WERI-Rb-1 (cell line): ENCODE measurements at regions not wholly inside any gene's neighbourhood (a gene's known extent, or its start where the extent isn't known, plus 50 kb on each side); places are given as distances from the start of the nearest gene placed in this dataset.

ENCODE experiments used
- DNase-seq: peaks from one replicate; pipeline ENCODE4 v3.0.0-alpha.2; 2020
- H3K27ac ChIP-seq: fragments of 250-450 bp; sonication (Bioruptor Pico); 2 replicates; pipeline ENCODE4 v1.5.1; 2020; ENCODE audit warnings: mild to moderate bottlenecking, moderate library complexity
- H3K27me3 ChIP-seq: fragments of 250-450 bp; sonication (Bioruptor Pico); 2 replicates; pipeline ENCODE4 v1.5.1; 2021; ENCODE audit warnings: mild to moderate bottlenecking, low read depth, moderate library complexity; ENCODE audit not compliant: insufficient read depth, severe bottlenecking
- H3K36me3 ChIP-seq: fragments of 250-450 bp; sonication (Bioruptor Pico); 2 replicates; pipeline ENCODE4 v1.5.1; 2020; ENCODE audit warnings: mild to moderate bottlenecking, moderate library complexity
- H3K4me3 ChIP-seq: 2 replicates; pipeline ENCODE4 v1.5.1; 2011; ENCODE audit warnings: low read depth, mild to moderate bottlenecking, control low read depth, low read length
- H3K9me3 ChIP-seq: fragments of 250-450 bp; sonication (Bioruptor Pico); 2 replicates; pipeline ENCODE4 v1.5.1; 2021; ENCODE audit warnings: mild to moderate bottlenecking, moderate library complexity; ENCODE audit not compliant: severe bottlenecking
- CTCF ChIP-seq: IDR thresholded peaks from 2 replicates; pipeline ENCODE4 v1.5.1; 2011; ENCODE audit warnings: low read depth, mild to moderate bottlenecking, control low read depth, inconsistent platforms, low read length

DNA sequence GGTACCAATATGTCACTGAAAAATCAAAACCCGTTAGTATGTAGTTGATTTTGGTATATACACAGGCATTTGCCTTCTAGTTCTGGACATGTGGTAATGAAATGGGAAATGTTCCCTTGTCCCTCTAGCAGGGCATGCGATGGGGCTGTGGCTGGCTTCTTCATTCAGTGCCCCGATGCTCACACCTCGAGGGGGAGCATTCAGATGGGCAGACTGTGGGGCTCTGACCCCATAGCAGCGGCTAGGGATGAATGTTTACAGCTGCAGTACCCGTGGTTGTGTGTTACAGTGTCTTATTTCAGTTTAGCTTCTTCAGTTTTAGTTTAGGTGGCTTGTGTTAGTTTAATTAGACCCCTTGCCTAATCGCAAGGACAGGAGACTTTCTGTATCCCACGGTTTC, 1741.0 kb upstream of the PCDH10 start:
- TF ChIP-seq CTCF, result no peak
- DNase-seq, result no peak
- Histone ChIP-seq H3K27me3 (no peaks in the 10 kb centered on the region), H3K27ac (no peak overlapping the region), H3K9me3 (peaks cover 7% of the 10 kb centered on the region), H3K36me3 (no peaks in the 10 kb centered on the region), H3K4me3 (no peak overlapping the region)

DNA sequence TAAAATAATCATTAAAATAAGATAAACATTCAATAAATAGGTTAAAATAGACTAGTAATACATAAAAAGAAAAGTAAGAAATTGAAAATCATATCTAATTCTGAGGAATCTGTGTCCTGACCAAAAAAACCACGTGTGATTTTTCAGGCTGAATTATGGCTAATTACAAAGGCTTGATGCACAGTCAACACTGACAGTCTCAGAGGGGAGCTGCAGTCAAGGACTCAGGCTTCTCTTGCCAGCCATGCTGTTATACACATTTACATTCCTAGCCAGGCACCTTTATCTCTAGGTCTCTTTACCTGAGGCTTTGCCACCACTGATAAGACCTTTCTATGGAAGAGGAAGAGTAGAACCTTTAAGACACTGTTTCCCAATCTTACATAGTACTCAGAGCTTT, 1737.7 kb upstream of the PCDH10 start:
- H3K4me3 ChIP-seq, result no peak overlapping the region
- TF ChIP-seq CTCF, result no peak
- H3K36me3 ChIP-seq, result no peaks in the 10 kb centered on the region
- H3K27me3 ChIP-seq, result no peaks in the 10 kb centered on the region
- H3K27ac ChIP-seq, result no peak overlapping the region
- H3K9me3 ChIP-seq, result peaks cover 7% of the 10 kb centered on the region
- DNase-seq, result no peak

DNA sequence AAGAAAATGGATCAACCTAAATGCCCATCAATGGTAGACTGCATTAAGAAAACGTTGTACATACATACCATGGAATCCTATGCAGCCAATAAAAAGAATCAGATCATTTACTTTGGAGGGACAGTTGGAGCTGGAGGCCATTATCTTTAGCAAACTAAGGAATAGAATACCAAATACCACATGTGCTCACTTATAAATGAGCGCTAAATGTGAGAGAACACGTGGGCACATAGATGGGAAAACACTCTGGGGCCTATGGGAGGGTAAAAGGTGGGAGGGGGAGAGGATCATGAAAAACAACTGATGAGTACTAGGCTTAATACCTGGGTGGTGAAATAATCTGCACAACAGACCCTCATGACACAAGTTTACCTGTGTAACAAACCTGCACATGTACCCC, 1729.9 kb upstream of the PCDH10 start:
- H3K27me3 ChIP-seq, result no peaks in the 10 kb centered on the region
- no peaks in the 10 kb centered on the region for H3K9me3 ChIP-seq
- no peak for DNase-seq
- H3K4me3 ChIP-seq, result no peak overlapping the region
- no peaks in the 10 kb centered on the region for H3K36me3 ChIP-seq
- H3K27ac ChIP-seq, result no peak overlapping the region
- TF ChIP-seq CTCF, result no peak

GRCh38 chr4:131426023-131426758, 1722.9 kb upstream of the PCDH10 start:
- H3K27me3 ChIP-seq, result no peaks in the 10 kb centered on the region
- H3K36me3 ChIP-seq, result no peaks in the 10 kb centered on the region
- no peak for DNase-seq
- no peak overlapping the region for H3K4me3 ChIP-seq
- H3K27ac ChIP-seq, result no peak overlapping the region
- TF ChIP-seq CTCF, result no peak
- H3K9me3 ChIP-seq, result peaks cover 4% of the 10 kb centered on the region

DNA sequence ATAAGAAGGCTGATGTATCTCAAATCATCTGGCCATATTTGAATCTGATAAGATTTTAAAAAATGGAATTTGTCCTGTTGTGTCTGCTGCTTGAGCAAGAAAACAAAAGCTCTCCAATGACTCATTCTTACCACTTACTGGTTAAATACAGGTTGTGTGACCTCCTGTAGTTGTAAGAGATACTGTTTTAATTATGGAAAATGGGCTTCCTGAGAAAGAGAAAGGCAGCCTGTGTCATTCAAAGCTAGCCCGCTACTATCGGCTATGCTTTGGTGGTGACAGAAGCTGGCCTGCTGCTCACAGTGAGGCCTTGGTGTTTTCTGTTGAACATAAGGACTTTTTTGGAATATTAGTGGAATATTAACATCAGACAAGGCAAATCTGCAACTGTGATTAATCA, 1722.1 kb upstream of the PCDH10 start:
- Histone ChIP-seq H3K4me3 (no peak overlapping the region), H3K9me3 (peaks cover 4% of the 10 kb centered on the region), H3K27me3 (no peaks in the 10 kb centered on the region), H3K36me3 (no peaks in the 10 kb centered on the region), H3K27ac (no peak overlapping the region)
- no peak for TF ChIP-seq CTCF
- DNase-seq, result no peak

GRCh38 chr4:131430302-131430701, 1718.8 kb upstream of the PCDH10 start:
- no peak for TF ChIP-seq CTCF
- Histone ChIP-seq H3K4me3 (no peak overlapping the region), H3K27me3 (no peaks in the 10 kb centered on the region), H3K9me3 (no peaks in the 10 kb centered on the region), H3K36me3 (no peaks in the 10 kb centered on the region), H3K27ac (no peak overlapping the region)
- no peak for DNase-seq
